SU-DHL-6 (cell line): ENCODE measurements at regions not wholly inside any gene's neighbourhood (a gene's known extent, or its start where the extent isn't known, plus 50 kb on each side); places are given as distances from the start of the nearest gene placed in this dataset.

Experiments
- H2AFZ ChIP-seq: fragments of 200-600 bp; sonication (generic); 2 replicates; pipeline ENCODE4 v1.6.1; 2014; ENCODE audit warnings: low read depth, mild to moderate bottlenecking, moderate library complexity, mixed read lengths, antibody characterized with exemption, low read length; ENCODE audit not compliant: severe bottlenecking
- H3F3A ChIP-seq: fragments of 200-600 bp; shearing (Covaris generic); 2 replicates; pipeline ENCODE4 v1.6.0; 2016; ENCODE audit warnings: antibody characterized with exemption, mild to moderate bottlenecking; ENCODE audit not compliant: insufficient read depth
- H3K27ac ChIP-seq: fragments of 200-600 bp; sonication (generic); 2 replicates; pipeline ENCODE4 v1.5.1; 2016; ENCODE audit warnings: low read depth, mild to moderate bottlenecking, low read length, moderate library complexity, mixed read lengths
- H3K27me3 ChIP-seq: fragments of 200-600 bp; sonication (generic), shearing (Covaris generic); 2 replicates; pipeline ENCODE4 v1.6.0; 2014; ENCODE audit warnings: mild to moderate bottlenecking, low read length
- H3K36me3 ChIP-seq: fragments of 200-600 bp; sonication (generic); 2 replicates; pipeline ENCODE4 v1.6.1; 2014; ENCODE audit warnings: mild to moderate bottlenecking, low read length, mixed read lengths
- H3K4me2 ChIP-seq: fragments of 300-600, 200-600 bp; shearing (Covaris generic), sonication (generic); 2 replicates; pipeline ENCODE4 v1.6.0; 2014; ENCODE audit warnings: low read length, low read depth, mild to moderate bottlenecking; ENCODE audit not compliant: poor library complexity, severe bottlenecking
- H3K4me3 ChIP-seq: fragments of 200-600 bp; sonication (generic); 2 replicates; pipeline ENCODE4 v1.5.1; 2014; ENCODE audit warnings: antibody characterized with exemption, low read length, mild to moderate bottlenecking, mixed read lengths; ENCODE audit not compliant: insufficient read depth, poor library complexity, severe bottlenecking
- H3K79me2 ChIP-seq: fragments of 200-600 bp; sonication (generic); 2 replicates; pipeline ENCODE4 v1.6.1; 2014; ENCODE audit warnings: mild to moderate bottlenecking, low read length, moderate library complexity; ENCODE audit not compliant: insufficient read depth
- H3K9ac ChIP-seq: fragments of 200-600 bp; sonication (generic); 2 replicates; pipeline ENCODE4 v1.7.0; 2014; ENCODE audit warnings: mild to moderate bottlenecking, low read length
- H3K9me2 ChIP-seq: fragments of 200-600 bp; sonication (generic); replicated peaks from 2 replicates; pipeline ENCODE4 v1.6.1; 2014; ENCODE audit warnings: low read length; ENCODE audit not compliant: insufficient read depth
- H3K9me3 ChIP-seq: fragments of 200-600 bp; sonication (generic); 2 replicates; pipeline ENCODE4 v1.6.1; 2014; ENCODE audit warnings: low read length, mixed read lengths; ENCODE audit not compliant: insufficient read depth
- H4K20me1 ChIP-seq: fragments of 200-600 bp; sonication (generic); 2 replicates; pipeline ENCODE4 v1.6.1; 2014; ENCODE audit warnings: low read depth, mild to moderate bottlenecking, antibody characterized with exemption, low read length, moderate library complexity, mixed read lengths
- CTCF ChIP-seq: fragments of 200-600 bp; sonication (generic); IDR thresholded peaks from one replicate; pipeline ENCODE4 v1.5.1; 2017; ENCODE audit warnings: antibody characterized with exemption, mild to moderate bottlenecking, low read length, moderate library complexity; ENCODE audit not compliant: insufficient read depth, poor library complexity, severe bottlenecking
- EZH2phosphoT487 ChIP-seq: fragments of 200-600 bp; sonication (generic), shearing (Covaris generic); conservative IDR thresholded peaks from 2 replicates; pipeline ENCODE4 v1.6.1; 2018; ENCODE audit warnings: mild to moderate bottlenecking, antibody characterized with exemption, low read length, moderate library complexity, mixed read lengths

GRCh38 chr10:129048513-129048912 is 418.5 kb upstream of the MGMT start:
- Histone ChIP-seq H2AFZ (no peak overlapping the region), H3K79me2 (no peaks in the 10 kb centered on the region), H3F3A (no peaks in the 10 kb centered on the region), H3K4me3 (no peak overlapping the region), H3K4me2 (no peak overlapping the region), H3K9me2 (no peaks in the 10 kb centered on the region), H3K9me3 (no peaks in the 10 kb centered on the region), H4K20me1 (no peaks in the 10 kb centered on the region), H3K36me3 (no peaks in the 10 kb centered on the region), H3K27me3 (no peaks in the 10 kb centered on the region; the same call in 1 of the 2 replicates), H3K9ac (no peak overlapping the region), H3K27ac (no peak overlapping the region)
- TF ChIP-seq EZH2phosphoT487 = no peak
- no peak for TF ChIP-seq CTCF

DNA sequence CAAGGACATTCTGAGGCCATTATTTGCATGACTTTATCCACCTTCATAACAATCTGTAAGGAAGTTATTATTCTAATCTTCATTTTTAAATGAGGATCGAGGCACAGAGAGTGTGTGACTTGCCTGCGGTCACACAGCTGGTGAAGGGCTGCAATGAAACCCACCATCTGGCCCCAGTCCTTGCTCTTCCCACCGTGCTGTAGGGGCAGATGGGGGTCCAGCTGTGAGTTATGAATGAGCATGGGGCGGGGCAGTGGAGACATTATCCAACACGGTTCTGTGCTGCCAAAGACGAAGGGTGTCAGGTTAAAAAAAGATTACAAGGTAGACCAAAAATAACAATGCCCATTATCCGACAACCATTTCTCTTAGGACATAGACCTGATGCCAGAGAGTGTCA is 417.5 kb upstream of the MGMT start:
- H3K4me2 ChIP-seq = no peak overlapping the region
- H3K9me3 ChIP-seq = no peaks in the 10 kb centered on the region
- H3K27me3 ChIP-seq = no peaks in the 10 kb centered on the region; the same call in 1 of the 2 replicates
- H3K79me2 ChIP-seq = no peaks in the 10 kb centered on the region
- no peak overlapping the region for H2AFZ ChIP-seq
- H3K27ac ChIP-seq = no peak overlapping the region
- H3F3A ChIP-seq = no peaks in the 10 kb centered on the region
- no peaks in the 10 kb centered on the region for H4K20me1 ChIP-seq
- H3K36me3 ChIP-seq = no peaks in the 10 kb centered on the region
- no peaks in the 10 kb centered on the region for H3K9me2 ChIP-seq
- no peak overlapping the region for H3K9ac ChIP-seq
- no peak overlapping the region for H3K4me3 ChIP-seq
- TF ChIP-seq CTCF = no peak
- TF ChIP-seq EZH2phosphoT487 = no peak

DNA sequence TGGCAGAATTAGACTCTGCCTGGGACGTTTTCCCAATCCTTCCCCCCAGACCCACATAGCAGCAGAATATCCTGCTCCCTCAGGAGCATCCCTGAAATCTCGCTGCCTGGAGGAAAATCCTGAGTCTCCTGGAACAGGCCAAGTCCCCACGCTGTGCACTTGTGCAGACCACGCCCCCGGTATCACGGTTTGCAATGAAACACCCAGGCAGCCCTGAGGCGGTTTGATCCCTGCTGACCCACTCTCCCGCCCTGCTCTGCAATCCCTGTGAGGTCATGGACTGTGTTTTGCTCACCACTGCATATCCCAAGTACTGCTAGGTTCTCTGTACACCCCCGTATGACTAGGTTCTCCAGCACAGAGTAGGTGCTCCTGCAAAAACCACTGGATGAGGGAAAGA is 411.8 kb upstream of the MGMT start:
- Histone ChIP-seq H3K27ac (no peak overlapping the region), H3K9me3 (no peaks in the 10 kb centered on the region), H3K27me3 (no peaks in the 10 kb centered on the region), H4K20me1 (no peaks in the 10 kb centered on the region), H3K9ac (no peak overlapping the region), H3K4me3 (no peak overlapping the region), H3F3A (no peaks in the 10 kb centered on the region), H3K9me2 (no peaks in the 10 kb centered on the region), H2AFZ (no peak overlapping the region), H3K79me2 (no peaks in the 10 kb centered on the region), H3K36me3 (no peaks in the 10 kb centered on the region), H3K4me2 (no peak overlapping the region)
- TF ChIP-seq EZH2phosphoT487 (no peak), CTCF (no peak)
